ENCODE measurements at regions not wholly inside any gene's neighbourhood (a gene's known extent, or its start where the extent isn't known, plus 50 kb on each side); places are given as distances from the start of the nearest gene placed in this dataset. TPM values are rescaled to one million over a fixed set of nuclear protein-coding genes. Genes with fewer than 3 reads are reported as not detected.

DNA sequence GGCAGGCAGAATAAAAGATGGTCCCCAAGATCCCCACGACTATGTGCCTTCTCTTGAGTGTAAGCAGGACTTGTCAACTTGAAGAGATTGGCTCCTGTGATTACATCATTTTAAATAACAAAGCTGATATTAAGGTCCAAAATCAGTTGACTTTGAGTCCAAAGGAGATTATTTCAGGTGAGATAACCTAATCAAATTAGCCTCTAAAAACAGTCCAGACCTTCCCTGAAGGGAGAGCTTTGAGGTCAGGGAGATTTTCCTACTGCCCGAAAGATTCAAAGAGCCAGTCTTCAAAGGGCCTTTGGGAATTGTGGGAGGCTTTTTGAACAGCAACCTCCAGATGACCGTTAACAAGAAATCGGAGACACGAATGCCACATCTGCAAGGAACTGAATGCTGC is 51.5 kb upstream of the NCAM2 start:
- Histone ChIP-seq H3K27me3 (ENCODE audit: control insufficient read depth, insufficient read depth, low read length) (no peaks in the 10 kb centered on the region), H3K9ac (ENCODE audit: low read depth, low read length) (no peak overlapping the region), H3K36me3 (ENCODE audit: insufficient read depth, low read length) (no peaks in the 10 kb centered on the region), H3K4me3 (ENCODE audit: low read length) (no peak overlapping the region), H3K4me1 (ENCODE audit: control insufficient read depth, insufficient read depth, low read length) (no peaks in the 10 kb centered on the region), H3K4me2 (ENCODE audit: low read length) (no peak overlapping the region), H3K9me3 (replicated peaks; ENCODE audit: low read length) (no peaks in the 10 kb centered on the region)

Small RNAs in the stretch of these regions (small RNA-seq; reads per million reads assigned to genes)
- gene AL157359.3: not detected
- gene AP001506.1: not detected
- gene MIR548X: not detected
- not detected for gene RN7SKP147
- gene RNU1-139P: 16.1 reads per million, percentile 93 among the genes with 10 or more reads in this experiment
- not detected for gene RNU6-772P
- not detected for gene RPL37P4

Data from skeletal muscle satellite cell (primary cell).